ENCODE measurements at regions not wholly inside any gene's neighbourhood (a gene's known extent, or its start where the extent isn't known, plus 50 kb on each side); places are given as distances from the start of the nearest gene placed in this dataset.
"Not testable (repeated sequence)": the region's sequence is repeated elsewhere in the genome, so short reads cannot be mapped to it uniquely, and the experiment has no call there.

- no peaks in the 10 kb centered on the region for H3K79me1 ChIP-seq (ENCODE audit: low read length)
- H3K14ac ChIP-seq (ENCODE audit: low read length) = no peak overlapping the region
- H2BK12ac ChIP-seq (ENCODE audit: low read length) = no peak overlapping the region
- no peaks in the 10 kb centered on the region for H3K4me1 ChIP-seq (ENCODE audit: control insufficient read depth in 1 of 2, insufficient read depth in 2 of 2, low read length in 2 of 2)
- H3K27me3 ChIP-seq (ENCODE audit: insufficient read depth, low read length) = no peaks in the 10 kb centered on the region
- H3K9me3 ChIP-seq (ENCODE audit: insufficient read depth, low read depth, low read length) = peaks cover 6% of the 10 kb centered on the region
- H4K8ac ChIP-seq (ENCODE audit: low read depth, low read length) = no peak overlapping the region
- no peak overlapping the region for H2AK5ac ChIP-seq (ENCODE audit: low read length)
- no peak overlapping the region for H3K4me3 ChIP-seq (ENCODE audit: low read depth, low read length)
- WGBS (ENCODE audit: extremely low coverage, insufficient coverage, insufficient read length) = no CpG with 5 or more reads among the region's 3 CpGs
- H4K91ac ChIP-seq (ENCODE audit: low read depth, low read length) = no peak overlapping the region
- H3K27ac ChIP-seq (ENCODE audit: low read depth, low read length) = no peak overlapping the region
- no peak overlapping the region for H3K23ac ChIP-seq (ENCODE audit: low read length)
- H3K36me3 ChIP-seq (ENCODE audit: control insufficient read depth in 1 of 2, insufficient read depth in 2 of 2, low read length in 2 of 2) = no peaks in the 10 kb centered on the region
- no peak overlapping the region for H2BK120ac ChIP-seq (ENCODE audit: insufficient read depth, low read length, poor library complexity)
- no peak overlapping the region for H3K9ac ChIP-seq (ENCODE audit: low read length)
- H3K4me2 ChIP-seq (ENCODE audit: low read length) = no peak overlapping the region
- no peak for DNase-seq
- H2AFZ ChIP-seq (ENCODE audit: insufficient read depth, low read length, poor library complexity) = no peak overlapping the region
- no peaks in the 10 kb centered on the region for H3K79me2 ChIP-seq (ENCODE audit: control insufficient read depth, insufficient read depth, low read length, poor library complexity)
- no peak overlapping the region for H3K18ac ChIP-seq (ENCODE audit: low read length)
- H4K12ac ChIP-seq (ENCODE audit: low read depth, low read length) = no peak overlapping the region
- H2BK5ac ChIP-seq (ENCODE audit: low read depth, low read length, poor library complexity) = no peak overlapping the region
- H3K4ac ChIP-seq (ENCODE audit: low read depth, low read length) = no peak overlapping the region
Observed at GRCh38 chr7:27010068-27010467, 85.7 kb downstream of the HOXA1 start.

GRCh38 chr7:27000496-27000895 lies 95.3 kb downstream of the HOXA1 start:
- H2BK120ac ChIP-seq (ENCODE audit: insufficient read depth, low read length, poor library complexity) = no peak overlapping the region
- no peak overlapping the region for H3K4me3 ChIP-seq (ENCODE audit: low read depth, low read length)
- no peak overlapping the region for H3K9ac ChIP-seq (ENCODE audit: low read length)
- H4K8ac ChIP-seq (ENCODE audit: low read depth, low read length) = no peak overlapping the region
- no peak overlapping the region for H4K91ac ChIP-seq (ENCODE audit: low read depth, low read length)
- H2AFZ ChIP-seq (ENCODE audit: insufficient read depth, low read length, poor library complexity) = no peak overlapping the region
- no peak overlapping the region for H2AK5ac ChIP-seq (ENCODE audit: low read length)
- WGBS (ENCODE audit: extremely low coverage, insufficient coverage, insufficient read length) = no CpG with 5 or more reads among the region's 6 CpGs
- H3K4me1 ChIP-seq (ENCODE audit: control insufficient read depth in 1 of 2, insufficient read depth in 2 of 2, low read length in 2 of 2) = no peaks in the 10 kb centered on the region
- no peak overlapping the region for H4K12ac ChIP-seq (ENCODE audit: low read depth, low read length)
- no peak overlapping the region for H3K4ac ChIP-seq (ENCODE audit: low read depth, low read length)
- no peak overlapping the region for H2BK12ac ChIP-seq (ENCODE audit: low read length)
- H3K27ac ChIP-seq (ENCODE audit: low read depth, low read length) = no peak overlapping the region
- no peak for DNase-seq
- no peak overlapping the region for H3K14ac ChIP-seq (ENCODE audit: low read length)
- H3K36me3 ChIP-seq (ENCODE audit: control insufficient read depth in 1 of 2, insufficient read depth in 2 of 2, low read length in 2 of 2) = no peaks in the 10 kb centered on the region
- no peak overlapping the region for H3K23ac ChIP-seq (ENCODE audit: low read length)
- no peaks in the 10 kb centered on the region for H3K27me3 ChIP-seq (ENCODE audit: insufficient read depth, low read length)
- H3K79me2 ChIP-seq (ENCODE audit: control insufficient read depth, insufficient read depth, low read length, poor library complexity) = no peaks in the 10 kb centered on the region
- H3K18ac ChIP-seq (ENCODE audit: low read length) = no peak overlapping the region
- no peak overlapping the region for H2BK5ac ChIP-seq (ENCODE audit: low read depth, low read length, poor library complexity)
- H3K79me1 ChIP-seq (ENCODE audit: low read length) = no peaks in the 10 kb centered on the region
- H3K9me3 ChIP-seq (ENCODE audit: insufficient read depth, low read depth, low read length) = peaks cover 4% of the 10 kb centered on the region
- no peak overlapping the region for H3K4me2 ChIP-seq (ENCODE audit: low read length)

GRCh38 chr7:26998284-26998683 lies 97.5 kb downstream of the HOXA1 start:
- H2AK5ac ChIP-seq (ENCODE audit: low read length); H3K9me3 ChIP-seq (ENCODE audit: insufficient read depth, low read depth, low read length); H3K36me3 ChIP-seq (ENCODE audit: control insufficient read depth in 1 of 2, insufficient read depth in 2 of 2, low read length in 2 of 2); H3K18ac ChIP-seq (ENCODE audit: low read length); H2BK5ac ChIP-seq (ENCODE audit: low read depth, low read length, poor library complexity); H3K27ac ChIP-seq (ENCODE audit: low read depth, low read length); H3K14ac ChIP-seq (ENCODE audit: low read length); H3K4ac ChIP-seq (ENCODE audit: low read depth, low read length); H2AFZ ChIP-seq (ENCODE audit: insufficient read depth, low read length, poor library complexity); H4K91ac ChIP-seq (ENCODE audit: low read depth, low read length); H3K79me1 ChIP-seq (ENCODE audit: low read length); H4K12ac ChIP-seq (ENCODE audit: low read depth, low read length); H3K27me3 ChIP-seq (ENCODE audit: insufficient read depth, low read length); H3K4me2 ChIP-seq (ENCODE audit: low read length); H3K79me2 ChIP-seq (ENCODE audit: control insufficient read depth, insufficient read depth, low read length, poor library complexity); H2BK12ac ChIP-seq (ENCODE audit: low read length); DNase-seq; H3K4me1 ChIP-seq (ENCODE audit: control insufficient read depth in 1 of 2, insufficient read depth in 2 of 2, low read length in 2 of 2); H2BK120ac ChIP-seq (ENCODE audit: insufficient read depth, low read length, poor library complexity); H4K8ac ChIP-seq (ENCODE audit: low read depth, low read length); H3K9ac ChIP-seq (ENCODE audit: low read length); H3K4me3 ChIP-seq (ENCODE audit: low read depth, low read length); H3K23ac ChIP-seq (ENCODE audit: low read length): not testable (repeated sequence)
- WGBS (ENCODE audit: extremely low coverage, insufficient coverage, insufficient read length) = no CpG with 5 or more reads among the region's 3 CpGs

- H2BK120ac ChIP-seq (ENCODE audit: insufficient read depth, low read length, poor library complexity) = no peak overlapping the region
- no peak overlapping the region for H3K4me3 ChIP-seq (ENCODE audit: low read depth, low read length)
- WGBS (ENCODE audit: extremely low coverage, insufficient coverage, insufficient read length) = no CpG with 5 or more reads among the region's 1 CpG
- no peak overlapping the region for H3K23ac ChIP-seq (ENCODE audit: low read length)
- no peak overlapping the region for H3K4ac ChIP-seq (ENCODE audit: low read depth, low read length)
- H3K27ac ChIP-seq (ENCODE audit: low read depth, low read length) = no peak overlapping the region
- H4K91ac ChIP-seq (ENCODE audit: low read depth, low read length) = no peak overlapping the region
- H3K9me3 ChIP-seq (ENCODE audit: insufficient read depth, low read depth, low read length) = peaks cover 4% of the 10 kb centered on the region
- H3K36me3 ChIP-seq (ENCODE audit: control insufficient read depth in 1 of 2, insufficient read depth in 2 of 2, low read length in 2 of 2) = no peaks in the 10 kb centered on the region
- no peak overlapping the region for H4K12ac ChIP-seq (ENCODE audit: low read depth, low read length)
- no peaks in the 10 kb centered on the region for H3K27me3 ChIP-seq (ENCODE audit: insufficient read depth, low read length)
- H2BK12ac ChIP-seq (ENCODE audit: low read length) = no peak overlapping the region
- H3K4me1 ChIP-seq (ENCODE audit: control insufficient read depth in 1 of 2, insufficient read depth in 2 of 2, low read length in 2 of 2) = no peaks in the 10 kb centered on the region
- H2AK5ac ChIP-seq (ENCODE audit: low read length) = no peak overlapping the region
- H4K8ac ChIP-seq (ENCODE audit: low read depth, low read length) = no peak overlapping the region
- H3K18ac ChIP-seq (ENCODE audit: low read length) = no peak overlapping the region
- no peak overlapping the region for H2AFZ ChIP-seq (ENCODE audit: insufficient read depth, low read length, poor library complexity)
- H3K79me1 ChIP-seq (ENCODE audit: low read length) = no peaks in the 10 kb centered on the region
- H3K4me2 ChIP-seq (ENCODE audit: low read length) = no peak overlapping the region
- H3K9ac ChIP-seq (ENCODE audit: low read length) = no peak overlapping the region
- H2BK5ac ChIP-seq (ENCODE audit: low read depth, low read length, poor library complexity) = no peak overlapping the region
- H3K79me2 ChIP-seq (ENCODE audit: control insufficient read depth, insufficient read depth, low read length, poor library complexity) = no peaks in the 10 kb centered on the region
- no peak for DNase-seq
- no peak overlapping the region for H3K14ac ChIP-seq (ENCODE audit: low read length)
Observed at GRCh38 chr7:26995666-26996065, 100.1 kb downstream of the HOXA1 start.

Measured in trophoblast cell (in vitro differentiated cells and primary cell).